GM12892 (cell line): ENCODE measurements at regions not wholly inside any gene's neighbourhood (a gene's known extent, or its start where the extent isn't known, plus 50 kb on each side); places are given as distances from the start of the nearest gene placed in this dataset.

Experiments used
- POLR2A ChIP-seq: IDR thresholded peaks from 2 replicates; pipeline ENCODE4 v1.6.1; 2011; ENCODE audit warnings: low read depth, low read length, control low read depth
- POLR2AphosphoS5 ChIP-seq: IDR thresholded peaks from 2 replicates; pipeline ENCODE4 v1.6.1; 2011; ENCODE audit warnings: low read depth, low read length, control low read depth

GRCh38 chr2:8003462-8004075 lies 678.3 kb upstream of the ID2 start:
- TF ChIP-seq POLR2A: no peak
- TF ChIP-seq POLR2AphosphoS5: no peak
